B cell (primary cell): ENCODE measurements at regions not wholly inside any gene's neighbourhood (a gene's known extent, or its start where the extent isn't known, plus 50 kb on each side); places are given as distances from the start of the nearest gene placed in this dataset.

Experiments used
- CTCF ChIP-seq: fragments of 200-600 bp; IDR thresholded peaks from one replicate; pipeline ENCODE4 v1.8.0; 2022; ENCODE audit warnings: antibody characterized with exemption, mild to moderate bottlenecking
- EZH2 ChIP-seq: IDR thresholded peaks from 2 replicates; pipeline ENCODE4 v1.6.1; 2012; ENCODE audit warnings: borderline replicate concordance, low read depth, mild to moderate bottlenecking, moderate library complexity, low read length; ENCODE audit not compliant: insufficient read depth, poor library complexity, severe bottlenecking

GRCh38 chr2:7357993-7358392 lies 440.8 kb downstream of the RNF144A start:
- TF ChIP-seq CTCF (no peak), EZH2 (no peak)
